ENCODE measurements at regions not wholly inside any gene's neighbourhood (a gene's known extent, or its start where the extent isn't known, plus 50 kb on each side); places are given as distances from the start of the nearest gene placed in this dataset.
"Not testable (repeated sequence)": the region's sequence is repeated elsewhere in the genome, so short reads cannot be mapped to it uniquely, and the experiment has no call there.

- DNase-seq (ENCODE audit: low spot score) (no peak), FAIRE-seq (no peak)
Measured at GRCh38 chr16:63457869-63458268, 1421.6 kb upstream of the CDH8 start.

DNA sequence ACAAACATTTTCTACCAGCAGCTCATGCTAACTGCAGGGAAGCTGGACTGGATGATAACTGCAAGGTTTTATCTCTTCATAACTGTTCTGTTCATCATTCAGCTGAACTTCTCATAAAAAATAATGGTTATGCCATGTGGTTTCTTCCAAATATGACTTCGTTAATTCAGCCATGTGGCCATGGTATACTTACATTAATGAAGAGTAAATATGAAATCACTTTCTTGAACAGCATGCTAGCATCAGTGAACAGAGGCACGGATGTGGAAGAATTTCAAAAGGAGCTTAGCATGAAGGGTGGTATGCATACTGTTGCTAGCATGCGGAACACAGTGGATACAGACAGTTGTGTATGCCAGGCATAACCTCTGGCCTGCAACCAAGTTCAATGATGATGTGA, 1417.0 kb upstream of the CDH8 start:
- FAIRE-seq (no peak), DNase-seq (ENCODE audit: low spot score) (no peak)

- no peak for DNase-seq (ENCODE audit: low spot score)
- FAIRE-seq, result no peak
Measured at GRCh38 chr16:63447121-63447520, 1410.9 kb upstream of the CDH8 start.

DNA sequence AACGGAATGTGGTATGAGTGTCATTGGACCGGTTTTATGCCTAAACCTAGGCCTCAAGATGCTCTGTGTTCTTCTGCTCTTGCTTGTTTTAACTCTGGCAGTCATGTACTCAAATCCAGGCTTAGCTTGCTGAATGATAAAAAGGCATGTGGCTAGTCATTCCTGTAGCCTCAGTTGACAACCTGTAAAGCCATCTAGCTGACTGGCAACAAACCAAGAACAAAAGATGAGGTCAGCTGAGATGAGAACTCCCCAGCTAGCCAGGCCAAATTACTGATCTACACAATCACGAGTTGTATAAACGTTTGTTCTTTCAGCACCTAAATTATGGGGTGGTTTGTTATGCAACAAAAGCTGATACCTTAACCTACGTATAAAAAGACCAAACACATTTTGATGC, 1406.0 kb upstream of the CDH8 start:
- DNase-seq (ENCODE audit: low spot score) (no peak), FAIRE-seq (no peak)

GRCh38 chr16:63426275-63426870, 1390.1 kb upstream of the CDH8 start:
- FAIRE-seq, result no peak
- DNase-seq (ENCODE audit: low spot score), result no peak

DNA sequence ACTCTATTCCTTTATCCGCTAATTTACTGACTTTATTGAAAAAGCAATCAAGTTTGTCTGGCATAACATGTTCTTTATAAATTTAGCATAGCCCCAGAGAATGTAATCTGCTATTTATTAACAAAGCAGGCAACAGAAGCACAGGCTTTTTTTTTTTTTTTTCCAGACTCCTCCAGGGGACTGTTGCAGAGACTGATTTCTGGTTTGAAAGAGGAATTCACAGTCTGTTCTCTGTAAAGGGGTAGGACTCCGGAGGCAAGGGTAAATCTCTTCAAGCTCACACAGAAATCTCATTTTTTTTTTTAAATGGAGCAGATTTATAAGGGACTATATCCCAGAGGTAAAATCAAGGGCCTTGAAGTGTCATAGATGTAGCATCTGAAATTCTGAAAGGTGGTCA, 1386.5 kb upstream of the CDH8 start:
- FAIRE-seq (no peak), DNase-seq (ENCODE audit: low spot score) (no peak)

- DNase-seq (ENCODE audit: low spot score) (no peak), FAIRE-seq (no peak)
Measured at GRCh38 chr16:63416712-63417111, 1380.5 kb upstream of the CDH8 start.

- FAIRE-seq, result no peak
- DNase-seq (ENCODE audit: low spot score), result no peak
Measured at GRCh38 chr16:63415014-63415413, 1378.8 kb upstream of the CDH8 start.

DNA sequence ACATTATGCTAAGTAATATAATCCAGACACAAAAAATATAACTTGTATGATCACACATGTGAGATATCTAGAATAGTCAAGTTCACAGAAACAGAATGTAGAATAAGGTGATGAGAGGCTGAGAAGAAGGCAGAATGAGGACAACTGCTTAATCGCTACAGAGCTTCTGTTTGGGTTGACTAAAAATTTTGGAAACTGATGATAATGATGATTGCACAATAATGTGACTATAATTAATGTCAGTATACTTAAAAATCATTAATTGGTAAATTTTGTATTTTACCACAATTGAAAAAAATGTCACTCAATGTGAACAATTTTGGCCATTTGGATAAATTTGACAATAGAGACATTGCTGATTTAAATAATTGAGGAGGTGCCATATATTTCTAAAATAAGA, 1374.4 kb upstream of the CDH8 start:
- FAIRE-seq, result no peak
- DNase-seq (ENCODE audit: low spot score), result no peak

- FAIRE-seq, result no peak
- DNase-seq (ENCODE audit: low spot score), result no peak
Measured at GRCh38 chr16:63403792-63404191, 1367.6 kb upstream of the CDH8 start.

DNA sequence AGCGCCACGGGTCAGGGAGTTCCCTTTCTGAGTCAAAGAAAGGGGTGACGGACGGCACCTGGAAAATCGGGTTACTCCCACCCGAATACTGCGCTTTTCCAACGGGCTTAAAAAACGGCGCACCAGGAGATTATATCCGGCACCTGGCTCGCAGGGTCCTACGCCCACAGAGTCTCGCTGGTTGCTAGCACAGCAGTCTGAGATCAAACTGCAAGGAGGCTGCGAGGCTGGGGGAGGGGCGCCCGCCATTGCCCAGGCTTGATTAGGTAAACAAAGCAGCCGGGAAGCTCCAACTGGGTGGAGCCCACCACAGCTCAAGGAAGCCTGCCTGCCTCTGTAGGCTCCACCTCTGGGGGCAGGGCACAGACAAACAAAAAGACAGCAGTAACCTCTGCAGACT, 1352.0 kb upstream of the CDH8 start:
- not testable (repeated sequence) for DNase-seq (ENCODE audit: low spot score); FAIRE-seq

DNA sequence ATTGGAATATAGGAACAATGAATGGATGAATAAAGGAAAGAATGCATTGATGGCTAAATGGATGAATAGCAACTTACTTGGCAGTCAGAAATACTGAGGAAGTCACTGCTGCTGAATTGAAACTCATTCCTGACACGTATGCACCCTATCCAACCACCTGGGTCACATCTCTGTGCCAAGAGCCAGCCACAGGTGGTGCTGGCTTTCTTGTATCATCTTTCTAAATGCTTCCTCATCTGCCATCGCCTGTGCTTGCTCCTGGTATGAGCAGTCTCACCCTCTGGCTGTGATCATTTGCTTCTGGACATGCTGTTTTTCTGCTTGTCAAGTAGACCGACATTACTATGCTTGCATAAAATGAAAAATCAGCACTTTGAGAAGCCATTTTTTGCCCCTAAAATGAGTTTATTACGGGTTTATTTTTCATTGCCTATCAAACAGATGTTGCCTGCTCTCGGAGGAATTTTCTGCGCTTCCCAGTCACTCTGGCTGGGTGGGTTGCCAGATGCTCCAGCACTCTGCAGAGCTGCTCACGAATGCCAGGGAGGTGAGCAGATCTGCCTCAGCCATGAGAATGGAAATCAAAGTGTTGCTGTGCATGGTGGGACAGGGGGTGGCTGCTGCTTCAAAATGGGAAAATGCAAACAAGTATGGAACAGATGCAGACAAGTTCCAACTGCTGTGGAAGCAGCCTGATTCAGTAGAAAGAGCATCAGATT, 1349.6 kb upstream of the CDH8 start:
- DNase-seq (ENCODE audit: low spot score) (no peak), FAIRE-seq (no peak)

- DNase-seq (ENCODE audit: low spot score) (no peak), FAIRE-seq (no peak)
Measured at GRCh38 chr16:63373744-63374143, 1337.5 kb upstream of the CDH8 start.

DNA sequence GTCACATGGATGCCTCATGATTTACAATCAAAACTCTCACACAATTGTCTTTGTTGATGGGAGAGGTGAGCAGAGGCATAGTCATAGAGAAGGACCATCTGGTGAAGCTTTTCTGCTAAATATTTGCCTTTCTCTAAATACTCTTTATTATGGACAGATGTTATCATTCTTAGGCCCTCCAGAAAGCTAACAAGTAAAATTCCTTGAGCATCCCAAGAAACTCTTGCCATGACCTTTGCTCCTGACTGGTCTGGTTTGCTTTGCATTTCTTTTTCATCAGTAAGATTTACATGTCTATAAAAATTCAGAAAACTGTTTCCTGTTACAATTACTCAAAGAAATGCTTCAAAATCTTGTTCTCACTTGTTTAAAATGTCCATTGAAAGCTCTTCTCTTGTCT, 1336.6 kb upstream of the CDH8 start:
- FAIRE-seq (no peak), DNase-seq (ENCODE audit: low spot score) (no peak)

- FAIRE-seq, result no peak
- DNase-seq (ENCODE audit: low spot score), result no peak
Measured at GRCh38 chr16:63372283-63372682, 1336.0 kb upstream of the CDH8 start.

DNA sequence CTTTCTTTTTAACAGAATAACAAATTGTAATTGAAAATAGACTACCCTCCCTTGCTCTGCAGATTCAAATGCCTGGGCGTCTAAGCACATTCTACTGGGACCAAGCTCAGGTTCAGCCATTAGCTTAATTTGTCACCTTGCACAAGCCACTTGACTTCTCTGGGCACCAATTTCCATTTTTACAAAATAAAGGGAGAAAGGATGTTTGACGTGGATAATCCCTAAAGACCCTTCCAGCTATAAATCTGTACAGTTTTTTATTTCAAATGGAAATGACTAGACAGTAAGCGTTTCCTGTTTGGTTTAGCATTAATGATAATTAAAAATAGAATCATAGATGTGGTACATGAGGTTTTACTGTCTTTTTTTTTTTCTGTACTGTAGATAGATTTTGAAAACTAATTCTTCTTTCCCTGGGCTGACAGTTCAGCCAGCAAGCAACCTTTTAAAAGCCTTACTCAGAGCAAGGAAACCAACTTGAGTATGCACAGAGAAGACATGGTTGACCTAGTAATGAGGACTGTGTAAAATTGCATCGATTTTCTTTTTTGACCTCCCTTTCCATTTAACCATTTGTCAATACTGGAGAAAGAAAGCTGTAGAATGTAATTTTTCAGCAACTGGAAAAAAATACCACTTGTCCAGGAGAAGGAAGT, 1329.5 kb upstream of the CDH8 start:
- no peak for DNase-seq (ENCODE audit: low spot score)
- FAIRE-seq, result no peak

DNA sequence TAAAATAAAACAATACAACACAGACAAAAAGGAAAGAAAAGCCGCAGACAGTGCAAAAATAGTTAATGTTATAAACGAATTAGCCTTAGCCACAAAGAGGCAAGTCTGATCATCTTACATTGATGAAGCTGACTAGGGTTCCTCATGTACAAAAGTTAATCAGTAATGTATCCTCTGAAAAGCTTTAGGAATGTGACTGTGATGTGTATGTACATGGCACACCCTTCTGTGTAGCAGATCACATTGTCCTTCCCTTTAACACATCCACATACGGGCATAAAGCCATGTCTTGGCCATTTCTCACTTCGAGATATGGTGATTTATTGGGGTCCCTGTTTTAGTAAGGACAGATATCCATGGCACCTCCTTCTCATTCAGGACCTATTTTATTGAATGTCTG, 1327.5 kb upstream of the CDH8 start:
- FAIRE-seq, result no peak
- DNase-seq (ENCODE audit: low spot score), result no peak

- DNase-seq (ENCODE audit: low spot score) (peak; percentile 27), FAIRE-seq (peak; percentile 75)
Measured at GRCh38 chr16:63361032-63361624, 1324.9 kb upstream of the CDH8 start.

DNA sequence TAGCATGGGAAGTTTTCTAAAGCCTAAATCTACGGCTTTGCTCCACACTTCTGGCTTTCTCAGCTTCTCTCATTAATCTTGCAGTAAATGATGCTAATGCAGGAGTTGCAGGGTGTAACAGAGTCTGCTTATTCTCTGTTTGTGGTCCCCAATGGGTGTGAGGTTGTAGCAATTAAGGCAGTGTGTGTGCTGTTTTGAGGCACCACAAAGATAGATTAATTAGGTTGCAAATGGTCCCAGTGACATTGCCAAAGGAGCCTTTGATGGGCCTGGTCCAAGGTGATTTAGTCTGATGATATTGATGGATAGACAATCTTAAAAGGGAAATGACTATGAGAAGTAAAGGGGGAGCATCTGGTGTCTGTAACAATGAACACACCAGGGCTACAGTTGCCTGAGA, 1313.7 kb upstream of the CDH8 start:
- FAIRE-seq (no peak), DNase-seq (ENCODE audit: low spot score) (no peak)

DNA sequence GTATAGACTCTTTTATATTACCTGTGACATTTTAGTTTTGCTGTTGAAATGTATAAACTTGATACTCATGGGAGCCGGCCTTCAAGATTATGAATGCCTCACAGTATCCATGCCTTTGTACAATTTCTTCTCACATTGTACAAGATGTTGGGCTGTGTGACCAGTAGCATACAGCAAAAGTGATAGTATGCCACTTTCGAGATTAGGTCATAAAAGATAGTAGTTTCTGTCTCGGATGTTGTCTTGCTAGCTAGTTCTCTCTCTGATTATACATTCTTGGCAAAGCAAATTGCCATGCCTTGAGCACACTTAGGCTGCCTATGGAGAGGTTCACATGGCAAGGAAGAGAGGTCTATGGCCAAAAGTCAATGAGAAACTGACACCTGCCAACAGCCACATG, 1309.8 kb upstream of the CDH8 start:
- no peak for DNase-seq (ENCODE audit: low spot score)
- no peak for FAIRE-seq

DNA sequence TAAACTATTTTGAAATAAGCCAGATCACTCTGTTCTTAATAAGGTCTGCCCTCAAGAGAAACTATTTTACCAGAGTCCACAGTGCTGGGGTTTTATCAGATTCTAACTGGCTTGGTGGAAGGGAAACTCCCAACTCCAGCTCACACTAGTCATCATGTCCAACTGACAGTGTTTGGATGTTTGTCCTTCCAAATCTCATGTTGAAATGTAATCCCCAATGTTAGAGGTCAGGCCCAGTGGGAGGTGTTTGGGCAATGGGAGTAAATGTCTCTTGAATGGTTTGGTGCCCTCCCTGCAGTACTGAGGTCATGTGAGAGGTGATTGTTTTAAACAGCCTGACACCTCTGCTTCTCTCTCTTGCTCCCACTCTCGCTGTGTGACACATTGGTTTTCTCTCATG, 1301.0 kb upstream of the CDH8 start:
- no peak for DNase-seq (ENCODE audit: low spot score)
- FAIRE-seq, result no peak

DNA sequence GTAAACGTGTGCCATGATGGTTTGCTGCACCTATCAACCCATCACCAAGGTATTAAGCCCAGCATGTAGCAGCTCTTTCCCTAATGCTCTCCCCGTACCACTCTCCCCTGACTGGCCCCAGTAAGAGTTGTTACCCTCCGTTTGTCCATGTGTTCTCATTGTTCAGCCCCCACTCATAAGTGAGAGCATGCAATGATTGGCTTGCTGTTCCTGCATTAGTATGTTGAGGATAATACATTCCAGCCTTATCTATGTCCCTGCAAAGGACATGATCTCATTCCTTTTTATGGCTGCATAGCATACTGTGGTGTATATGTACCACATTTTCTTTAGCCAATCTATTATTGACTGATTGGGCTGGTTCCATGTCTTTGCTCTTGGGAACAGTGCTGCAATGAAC, 1294.9 kb upstream of the CDH8 start:
- no peak for DNase-seq (ENCODE audit: low spot score)
- no peak for FAIRE-seq
